Activated naive CD8-positive, alpha-beta T cell treated with anti-CD3 and anti-CD28 coated beads for 36 hours (primary cell): ENCODE measurements at regions not wholly inside any gene's neighbourhood (a gene's known extent, or its start where the extent isn't known, plus 50 kb on each side); places are given as distances from the start of the nearest gene placed in this dataset.
"Not testable (repeated sequence)": the region's sequence is repeated elsewhere in the genome, so short reads cannot be mapped to it uniquely, and the experiment has no call there.

Experiments
- DNase-seq: peaks from one replicate; pipeline ENCODE4 v3.0.0; 2021
- H3K27ac Mint-ChIP-seq: one replicate; pipeline ENCODE4 v1.8.0; 2022; ENCODE audit warnings: mild to moderate bottlenecking, moderate library complexity, mixed read lengths
- H3K27me3 Mint-ChIP-seq: one replicate; pipeline ENCODE4 v1.8.0; 2022; ENCODE audit warnings: mild to moderate bottlenecking, mixed read lengths
- H3K36me3 Mint-ChIP-seq: one replicate; pipeline ENCODE4 v1.8.0; 2021; ENCODE audit warnings: mild to moderate bottlenecking, mixed read lengths
- H3K4me1 Mint-ChIP-seq: one replicate; pipeline ENCODE4 v1.8.0; 2021; ENCODE audit warnings: mixed read lengths
- H3K4me3 Mint-ChIP-seq: one replicate; pipeline ENCODE4 v1.8.0; 2022; ENCODE audit warnings: mild to moderate bottlenecking, moderate library complexity, mixed read lengths
- H3K9me3 Mint-ChIP-seq: one replicate; pipeline ENCODE4 v1.8.0; 2022; ENCODE audit warnings: mixed read lengths

DNA sequence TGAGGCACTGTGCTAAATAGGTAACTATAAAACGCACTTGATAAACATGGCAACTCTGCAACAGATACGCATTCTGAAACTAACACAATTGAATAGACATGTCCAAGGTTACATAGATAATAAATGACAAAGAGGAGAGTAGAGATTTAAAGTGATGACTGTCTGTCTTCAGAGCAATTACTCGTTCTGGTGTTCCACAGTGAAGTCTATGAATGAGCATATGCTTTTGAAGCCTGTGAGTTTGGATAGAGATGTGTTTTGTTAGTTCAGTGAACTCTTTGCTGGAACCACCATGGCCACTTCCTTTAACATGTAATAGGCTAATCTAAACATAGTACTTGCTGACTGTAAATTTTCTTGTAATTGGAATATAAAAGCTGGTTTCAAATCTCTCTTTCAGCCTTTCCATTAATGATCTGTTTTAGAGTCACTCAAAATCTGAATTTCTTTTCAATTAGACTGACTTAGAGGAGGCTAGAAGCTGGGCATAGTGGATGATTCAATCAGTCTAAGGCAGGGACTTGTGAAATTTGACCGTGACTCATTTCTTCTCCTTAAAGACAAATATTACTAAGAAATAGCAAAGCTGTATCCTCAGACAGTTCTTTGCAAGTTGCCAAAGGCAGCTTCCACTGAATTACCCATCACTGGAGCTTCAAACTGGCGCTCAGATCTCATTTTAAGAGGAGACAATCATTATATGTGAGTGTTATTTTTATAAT is 1130.1 kb upstream of the CELF4 start:
- H3K4me1 Mint-ChIP-seq = peaks cover 2% of the 10 kb centered on the region

DNA sequence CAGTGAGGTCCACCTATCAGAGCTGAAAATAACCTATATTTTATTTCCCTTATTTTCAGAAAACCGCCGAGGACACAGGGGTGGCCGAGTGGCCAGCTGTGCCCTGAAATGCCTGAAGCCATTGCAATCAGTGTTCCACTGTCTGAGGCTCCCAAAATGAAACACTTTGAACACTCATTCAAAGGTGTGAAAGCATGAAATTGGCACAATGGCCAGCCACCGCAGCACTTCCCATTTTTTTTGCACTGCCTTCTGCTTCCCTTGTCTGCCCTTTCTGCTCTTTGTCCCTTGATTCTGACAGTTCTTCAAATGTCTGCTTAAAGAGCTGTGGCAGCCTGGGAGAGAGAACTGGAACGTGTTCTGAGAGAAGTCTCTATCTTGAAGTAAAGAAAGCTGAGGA is 1127.5 kb upstream of the CELF4 start:
- Mint-ChIP-seq H3K36me3 (no peaks in the 10 kb centered on the region), H3K4me1 (peaks cover 2% of the 10 kb centered on the region), H3K4me3 (no peak overlapping the region), H3K27me3 (no peaks in the 10 kb centered on the region), H3K9me3 (no peaks in the 10 kb centered on the region), H3K27ac (no peak overlapping the region)
- DNase-seq = no peak

More for the DNA sequence above, 1130.1 kb upstream of the CELF4 start:
- Mint-ChIP-seq H3K27ac (peak overlapping the region; percentile 42), H3K36me3 (no peaks in the 10 kb centered on the region), H3K4me3 (no peak overlapping the region), H3K27me3 (no peaks in the 10 kb centered on the region), H3K9me3 (no peaks in the 10 kb centered on the region)
- no peak for DNase-seq

DNA sequence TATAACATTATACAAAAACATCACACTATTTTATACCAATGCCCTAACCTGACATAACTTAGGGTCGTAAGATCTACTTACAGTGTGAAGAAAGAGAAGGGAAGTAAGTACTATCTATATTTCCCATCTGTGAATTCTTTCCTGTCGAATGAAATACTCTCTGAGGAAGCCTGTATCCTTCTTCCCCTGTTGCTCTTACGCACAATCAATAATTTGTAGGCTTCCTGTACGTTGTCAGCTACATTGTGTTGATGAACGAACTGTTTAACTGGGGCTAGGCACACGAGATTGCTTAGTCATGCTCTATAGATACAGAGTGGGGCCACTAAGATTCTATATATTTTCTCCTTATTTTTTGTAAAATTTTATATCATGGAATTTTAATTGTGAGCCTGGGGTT is 1125.0 kb upstream of the CELF4 start:
- Mint-ChIP-seq H3K4me3 (no peak overlapping the region), H3K9me3 (no peaks in the 10 kb centered on the region), H3K36me3 (no peaks in the 10 kb centered on the region), H3K27me3 (no peaks in the 10 kb centered on the region), H3K27ac (no peak overlapping the region), H3K4me1 (no peaks in the 10 kb centered on the region)
- no peak for DNase-seq

DNA sequence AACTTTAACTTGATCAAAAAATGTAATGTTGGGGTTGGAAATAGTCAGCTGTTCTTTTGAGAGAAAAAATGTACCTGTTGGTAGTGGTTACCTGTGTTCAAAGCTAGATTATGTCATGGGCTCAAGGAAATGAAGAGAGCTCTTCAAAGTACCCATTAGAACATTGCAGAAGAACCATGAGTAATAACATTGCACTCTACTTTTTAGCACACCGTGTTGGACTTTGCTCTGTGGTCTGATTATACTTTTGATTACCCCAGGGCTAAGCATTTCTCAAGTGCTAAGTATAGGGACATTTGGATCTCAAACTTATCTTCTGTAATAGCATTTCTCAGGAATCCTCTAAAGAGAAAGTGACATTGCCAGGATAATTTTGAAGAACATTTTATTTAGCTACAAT is 1122.8 kb upstream of the CELF4 start:
- H3K36me3 Mint-ChIP-seq = no peaks in the 10 kb centered on the region
- no peaks in the 10 kb centered on the region for H3K4me1 Mint-ChIP-seq
- H3K27me3 Mint-ChIP-seq = no peaks in the 10 kb centered on the region
- no peak overlapping the region for H3K4me3 Mint-ChIP-seq
- no peak overlapping the region for H3K27ac Mint-ChIP-seq
- no peaks in the 10 kb centered on the region for H3K9me3 Mint-ChIP-seq
- DNase-seq = no peak

DNA sequence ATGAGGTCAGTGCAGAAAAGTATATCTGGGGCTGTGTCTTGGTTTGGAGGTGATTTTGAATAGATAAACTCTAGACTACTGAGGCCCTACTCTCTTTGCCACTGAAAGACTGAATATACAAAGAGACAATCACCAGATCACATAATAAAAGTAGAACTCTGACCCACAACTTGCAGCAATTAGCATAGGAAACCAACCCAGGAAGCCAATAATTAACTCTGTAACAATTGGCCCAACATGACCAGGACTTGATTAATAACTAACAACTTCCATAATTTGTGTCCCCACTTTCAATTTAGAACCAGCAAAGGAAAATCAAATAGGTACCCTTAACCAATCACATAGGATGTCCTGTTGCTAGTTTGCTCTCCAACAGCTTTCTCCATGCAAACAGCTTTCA is 1104.9 kb upstream of the CELF4 start:
- DNase-seq = no peak
- peaks cover 6% of the 10 kb centered on the region for H3K27me3 Mint-ChIP-seq
- peaks cover 6% of the 10 kb centered on the region for H3K9me3 Mint-ChIP-seq
- no peak overlapping the region for H3K27ac Mint-ChIP-seq
- H3K4me1 Mint-ChIP-seq = no peaks in the 10 kb centered on the region
- no peak overlapping the region for H3K4me3 Mint-ChIP-seq
- no peaks in the 10 kb centered on the region for H3K36me3 Mint-ChIP-seq

DNA sequence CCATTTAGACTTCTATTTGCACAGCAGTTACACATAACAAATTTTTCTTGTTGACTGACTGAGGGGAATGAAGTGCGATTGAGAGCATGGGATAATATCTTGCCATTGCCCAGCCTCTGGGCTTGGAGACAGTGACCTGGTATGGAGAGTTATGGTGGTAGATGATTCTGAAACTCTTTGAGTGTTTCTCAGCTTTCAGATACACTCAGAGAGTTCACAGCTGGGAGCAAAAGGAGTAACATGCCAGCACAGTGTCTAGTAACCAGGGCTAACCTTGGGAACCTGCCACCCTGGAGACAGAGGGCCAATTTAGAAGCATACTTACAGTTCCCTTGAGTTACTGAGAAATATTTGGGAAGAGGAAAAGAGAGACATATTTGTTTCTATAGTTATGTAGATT is 1099.3 kb upstream of the CELF4 start:
- Mint-ChIP-seq H3K4me1 (no peaks in the 10 kb centered on the region), H3K27ac (no peak overlapping the region), H3K27me3 (peaks cover 3% of the 10 kb centered on the region)

DNA sequence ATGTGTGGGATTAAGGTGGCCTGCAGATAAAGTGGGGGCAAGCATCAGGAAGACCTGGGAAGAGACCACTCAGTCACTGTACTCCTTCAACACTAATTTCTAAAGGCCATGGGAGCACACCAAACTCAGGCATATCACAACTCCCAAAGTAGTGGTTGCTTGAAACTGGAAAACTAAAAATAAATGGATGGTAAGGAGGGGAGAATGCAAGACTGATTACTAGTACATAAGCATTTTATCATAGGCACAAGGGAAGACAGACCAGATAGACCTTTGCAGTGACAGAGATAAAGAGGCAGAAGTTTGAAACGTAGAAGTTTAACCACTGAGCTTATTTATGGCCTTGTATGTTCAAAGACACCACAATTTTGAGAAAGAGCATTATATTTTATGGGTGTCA is 1098.1 kb upstream of the CELF4 start:
- peaks cover 3% of the 10 kb centered on the region for H3K27me3 Mint-ChIP-seq

More for the DNA sequence above, 1099.3 kb upstream of the CELF4 start:
- Mint-ChIP-seq H3K36me3 (no peaks in the 10 kb centered on the region), H3K9me3 (no peaks in the 10 kb centered on the region), H3K4me3 (no peak overlapping the region)
- DNase-seq = no peak

DNA sequence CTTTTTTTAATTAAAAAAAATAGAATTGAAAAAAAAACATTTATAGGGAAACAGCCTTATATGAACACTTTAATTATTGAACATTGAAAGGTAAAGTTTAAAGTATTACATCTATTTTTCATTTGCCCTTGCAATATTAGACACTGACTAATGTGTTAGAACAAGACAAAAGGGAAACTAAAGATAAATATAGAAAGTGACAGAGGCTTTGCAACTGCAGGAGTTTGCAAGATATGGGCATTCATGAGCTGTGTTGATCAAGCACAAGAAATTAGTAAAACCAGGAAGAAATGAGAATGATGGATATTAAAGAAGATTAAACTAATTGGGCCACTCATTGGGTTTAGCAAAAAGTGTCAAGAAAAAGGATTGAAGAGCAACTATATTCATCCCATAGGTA is 1097.7 kb upstream of the CELF4 start:
- Mint-ChIP-seq H3K4me3 (no peak overlapping the region), H3K27me3 (peaks cover 3% of the 10 kb centered on the region), H3K27ac (no peak overlapping the region), H3K9me3 (no peaks in the 10 kb centered on the region), H3K4me1 (no peaks in the 10 kb centered on the region), H3K36me3 (no peaks in the 10 kb centered on the region)
- DNase-seq = no peak

More for the DNA sequence above, 1098.1 kb upstream of the CELF4 start:
- DNase-seq = no peak
- H3K36me3 Mint-ChIP-seq = no peaks in the 10 kb centered on the region
- H3K4me1 Mint-ChIP-seq = no peaks in the 10 kb centered on the region
- H3K27ac Mint-ChIP-seq = no peak overlapping the region
- no peaks in the 10 kb centered on the region for H3K9me3 Mint-ChIP-seq
- no peak overlapping the region for H3K4me3 Mint-ChIP-seq

DNA sequence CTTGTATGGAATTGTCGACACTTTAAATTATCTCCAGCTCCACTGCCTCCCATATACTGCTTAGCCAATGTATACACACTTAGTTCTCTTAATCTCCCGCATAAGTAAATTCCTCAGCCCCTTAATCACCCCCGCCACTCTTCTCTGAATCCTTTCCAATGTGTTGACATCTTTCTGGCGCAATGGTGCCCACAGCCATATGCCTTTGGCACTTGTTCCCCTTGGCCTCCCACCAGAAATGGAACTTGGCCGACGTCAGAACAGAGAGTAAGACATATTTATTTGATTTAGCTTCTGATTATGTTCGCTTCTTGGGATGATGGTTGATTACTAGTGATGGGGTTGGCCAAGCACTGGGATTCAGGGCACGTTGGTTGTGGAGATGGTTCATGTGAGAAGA is 1089.3 kb upstream of the CELF4 start:
- no peak overlapping the region for H3K27ac Mint-ChIP-seq
- DNase-seq = no peak
- no peaks in the 10 kb centered on the region for H3K4me1 Mint-ChIP-seq
- no peaks in the 10 kb centered on the region for H3K36me3 Mint-ChIP-seq
- no peaks in the 10 kb centered on the region for H3K27me3 Mint-ChIP-seq
- H3K4me3 Mint-ChIP-seq = no peak overlapping the region
- H3K9me3 Mint-ChIP-seq = no peaks in the 10 kb centered on the region

DNA sequence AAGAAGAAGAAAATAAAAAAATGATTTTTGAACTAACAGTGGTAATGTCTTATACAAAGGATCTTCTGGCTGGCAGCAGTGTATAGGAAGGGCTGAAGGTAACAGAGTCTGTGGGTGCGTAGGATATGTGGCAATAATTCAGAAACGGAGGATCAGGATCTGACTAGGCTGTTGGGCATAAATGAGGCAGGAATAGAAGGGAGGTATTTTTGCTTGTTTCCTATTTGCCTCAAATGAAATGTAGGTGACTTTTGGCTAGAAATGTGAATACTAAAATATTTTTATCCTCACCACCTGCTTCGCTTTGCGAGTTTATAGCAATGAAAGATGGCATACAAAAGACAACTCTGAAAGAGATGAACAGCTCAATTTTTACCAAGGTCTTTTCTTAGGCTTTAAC is 1086.1 kb upstream of the CELF4 start:
- Mint-ChIP-seq H3K36me3 (no peaks in the 10 kb centered on the region), H3K27ac (no peak overlapping the region), H3K4me1 (no peaks in the 10 kb centered on the region), H3K9me3 (no peaks in the 10 kb centered on the region), H3K4me3 (no peak overlapping the region), H3K27me3 (no peaks in the 10 kb centered on the region)
- no peak for DNase-seq

DNA sequence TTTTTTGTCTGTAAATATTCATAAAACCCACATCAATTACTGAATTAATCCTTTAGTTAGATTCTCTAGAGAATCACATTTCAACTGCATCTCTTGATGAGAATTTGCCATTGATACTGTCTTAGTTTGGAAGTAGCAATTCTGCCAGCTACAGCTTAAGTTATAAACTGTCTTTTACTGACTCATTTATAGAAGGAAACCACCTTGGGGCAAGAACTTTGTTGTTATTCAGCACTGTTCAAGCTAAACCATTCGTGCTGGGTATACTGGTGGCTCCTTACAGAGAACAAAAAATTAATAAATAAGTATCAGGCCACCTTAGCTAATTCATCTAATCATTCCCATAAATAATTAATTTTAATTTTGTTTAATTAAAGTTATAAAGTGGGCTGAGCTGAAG is 1082.6 kb upstream of the CELF4 start:
- no peaks in the 10 kb centered on the region for H3K36me3 Mint-ChIP-seq
- no peaks in the 10 kb centered on the region for H3K27me3 Mint-ChIP-seq
- no peak for DNase-seq
- no peak overlapping the region for H3K4me3 Mint-ChIP-seq
- H3K9me3 Mint-ChIP-seq = no peaks in the 10 kb centered on the region
- H3K4me1 Mint-ChIP-seq = no peaks in the 10 kb centered on the region
- no peak overlapping the region for H3K27ac Mint-ChIP-seq

DNA sequence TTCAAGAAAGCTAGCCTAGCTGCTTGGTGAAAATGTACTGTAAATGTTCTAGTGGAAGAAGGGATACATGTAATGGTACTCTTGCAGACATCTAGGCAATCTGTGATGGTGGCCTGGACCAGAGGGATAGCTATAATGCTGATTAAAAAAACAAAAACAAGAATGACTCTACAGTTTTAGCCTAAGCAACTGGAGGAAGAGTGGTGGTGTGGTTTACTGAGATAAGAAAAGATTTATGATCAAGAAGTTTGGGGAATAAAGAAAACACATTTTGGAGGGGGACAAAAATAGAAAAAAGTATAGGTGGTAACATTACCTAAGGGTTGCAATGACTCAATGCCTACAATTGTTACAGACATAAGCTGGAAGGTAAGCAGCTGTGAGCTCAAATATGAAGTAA is 1080.7 kb upstream of the CELF4 start:
- H3K9me3 Mint-ChIP-seq = no peaks in the 10 kb centered on the region
- no peaks in the 10 kb centered on the region for H3K36me3 Mint-ChIP-seq
- no peak overlapping the region for H3K4me3 Mint-ChIP-seq
- no peaks in the 10 kb centered on the region for H3K27me3 Mint-ChIP-seq
- no peak for DNase-seq
- H3K4me1 Mint-ChIP-seq = no peaks in the 10 kb centered on the region
- H3K27ac Mint-ChIP-seq = no peak overlapping the region

DNA sequence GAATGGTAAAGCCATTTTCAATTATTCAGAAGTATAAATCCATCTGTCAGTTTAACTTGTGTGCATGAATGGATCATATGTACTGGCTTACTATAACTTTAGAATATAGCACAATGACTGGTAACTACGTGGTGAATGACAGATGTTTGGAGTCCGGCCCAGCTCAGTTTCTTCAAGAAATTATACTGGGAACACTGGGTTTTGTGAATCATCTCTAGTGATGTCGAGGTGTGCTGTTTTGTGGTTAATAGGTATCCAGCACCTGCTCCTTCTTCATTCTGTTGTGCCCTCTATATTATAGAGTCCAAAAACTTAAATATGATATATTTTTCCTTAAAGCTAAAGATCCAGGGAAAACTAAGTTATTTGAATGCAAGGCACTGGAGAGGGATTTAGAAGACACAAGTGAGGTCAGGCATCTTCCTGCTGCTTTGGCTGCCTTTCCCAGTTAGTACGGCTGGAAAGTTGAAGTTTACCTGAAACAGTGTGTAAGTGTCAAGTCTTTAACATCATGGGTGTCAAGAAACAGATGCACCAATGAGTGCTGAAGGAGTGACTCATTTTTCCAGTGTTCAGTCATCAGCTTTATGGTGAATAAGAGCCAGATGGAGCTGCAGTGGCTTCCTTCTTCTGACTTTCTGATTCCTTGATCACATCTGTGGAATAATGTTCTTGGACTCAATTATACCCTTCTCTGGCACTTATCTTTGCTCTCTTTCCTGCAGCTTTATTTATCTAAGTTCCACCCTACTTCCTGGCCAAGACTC is 1079.5 kb upstream of the CELF4 start:
- Mint-ChIP-seq H3K36me3 (no peaks in the 10 kb centered on the region), H3K9me3 (peaks cover 3% of the 10 kb centered on the region), H3K4me3 (no peak overlapping the region), H3K27ac (no peak overlapping the region), H3K4me1 (no peaks in the 10 kb centered on the region), H3K27me3 (no peaks in the 10 kb centered on the region)
- no peak for DNase-seq

DNA sequence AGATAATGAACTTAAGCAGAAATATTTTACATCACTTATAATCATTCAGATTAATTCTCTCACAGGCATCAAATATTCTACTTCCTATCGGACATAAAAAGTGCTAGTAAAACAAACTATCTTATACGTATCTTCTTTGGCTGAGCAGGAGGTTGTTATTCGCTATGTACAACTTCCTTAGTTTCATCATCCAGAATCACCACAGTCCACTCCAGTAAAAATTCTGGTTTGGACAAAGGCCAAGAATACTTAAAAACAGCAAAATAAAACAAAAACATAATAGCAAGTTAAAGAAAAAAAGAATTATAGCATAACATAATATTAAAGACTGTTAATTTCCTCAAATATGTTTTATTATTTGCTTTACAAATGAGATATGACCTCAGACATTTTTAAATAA is 1077.1 kb upstream of the CELF4 start:
- Mint-ChIP-seq H3K36me3 (peaks cover 4% of the 10 kb centered on the region), H3K4me3 (no peak overlapping the region), H3K27ac (no peak overlapping the region), H3K9me3 (peaks cover 14% of the 10 kb centered on the region), H3K4me1 (no peaks in the 10 kb centered on the region), H3K27me3 (no peaks in the 10 kb centered on the region)
- DNase-seq = no peak

DNA sequence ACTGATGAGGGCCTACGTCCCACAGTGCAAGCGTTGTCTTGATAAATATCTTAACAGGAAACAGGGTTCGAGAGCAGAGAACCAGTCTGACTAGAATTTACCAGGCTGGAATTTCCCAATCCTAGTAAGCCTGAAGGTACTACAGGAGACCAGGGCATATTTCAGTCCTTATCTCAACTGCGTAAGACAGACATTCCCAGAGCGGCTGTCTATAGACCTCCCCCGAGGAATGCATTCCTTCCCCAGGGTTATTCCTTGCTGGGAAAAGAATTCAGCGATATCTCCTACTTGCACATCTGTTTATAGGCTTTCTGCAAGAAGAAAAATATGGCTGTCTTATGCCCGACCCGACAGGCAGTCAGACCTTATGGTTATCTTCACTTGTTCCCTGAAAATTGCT is 1074.1 kb upstream of the CELF4 start:
- not testable (repeated sequence) for H3K4me3 Mint-ChIP-seq, H3K27me3 Mint-ChIP-seq, H3K27ac Mint-ChIP-seq, DNase-seq, H3K4me1 Mint-ChIP-seq, H3K36me3 Mint-ChIP-seq
- H3K9me3 Mint-ChIP-seq = peaks cover 14% of the 10 kb centered on the region
